Cardiac muscle cell (in vitro differentiated cells and primary cell): ENCODE measurements at regions not wholly inside any gene's neighbourhood (a gene's known extent, or its start where the extent isn't known, plus 50 kb on each side); places are given as distances from the start of the nearest gene placed in this dataset.

Source experiments
- DNase-seq, 2 donors: peaks; one replicate each; pipeline versions ENCODE4 v3.0.0 to v3.0.0-alpha.2; 2010 to 2017; ENCODE audit warnings: low read depth in 1 of 2, low spot score in 1 of 2
- H3K27ac ChIP-seq: fragments of 200-600 bp; sonication (generic); 2 replicates; pipeline ENCODE4 v1.5.1; 2016
- H3K27me3 ChIP-seq: fragments of 200-600 bp; sonication (generic); 2 replicates; pipeline ENCODE4 v1.6.0; 2016; ENCODE audit warnings: control low read depth
- H3K36me3 ChIP-seq: fragments of 200-600 bp; sonication (generic); 2 replicates; pipeline ENCODE4 v1.5.1; 2016; ENCODE audit warnings: control low read depth
- H3K4me1 ChIP-seq: fragments of 200-600 bp; sonication (generic); 2 replicates; pipeline ENCODE4 v1.8.1; 2017; ENCODE audit warnings: low read depth, mild to moderate bottlenecking, mixed run types
- H3K4me3 ChIP-seq: fragments of 200-600 bp; sonication (generic); 2 replicates; pipeline ENCODE4 v1.5.1; 2016; ENCODE audit warnings: mild to moderate bottlenecking
- H3K9me3 ChIP-seq: fragments of 200-600 bp; sonication (generic); 2 replicates; pipeline ENCODE4 v1.5.1; 2017; ENCODE audit warnings: low read depth, mild to moderate bottlenecking, control low read depth
- CTCF ChIP-seq: IDR thresholded peaks from 2 replicates; pipeline ENCODE4 v1.5.1; 2012; ENCODE audit warnings: low read depth, mild to moderate bottlenecking, low read length

GRCh38 chr18:2123077-2123476 lies 448.2 kb downstream of the METTL4 start:
- Histone ChIP-seq H3K4me3 (no peak overlapping the region), H3K9me3 (no peaks in the 10 kb centered on the region), H3K4me1 (no peaks in the 10 kb centered on the region), H3K36me3 (no peaks in the 10 kb centered on the region), H3K27me3 (no peaks in the 10 kb centered on the region), H3K27ac (no peak overlapping the region)
- no peak for TF ChIP-seq CTCF
- DNase-seq = no peak

GRCh38 chr18:2134364-2134763 lies 436.9 kb downstream of the METTL4 start:
- H3K27me3 ChIP-seq = no peaks in the 10 kb centered on the region
- H3K27ac ChIP-seq = no peak overlapping the region
- no peaks in the 10 kb centered on the region for H3K4me1 ChIP-seq
- H3K4me3 ChIP-seq = no peak overlapping the region
- DNase-seq = peak in 1 of 2 donors; percentile 13
- no peaks in the 10 kb centered on the region for H3K36me3 ChIP-seq
- H3K9me3 ChIP-seq = no peaks in the 10 kb centered on the region
- TF ChIP-seq CTCF = no peak

GRCh38 chr18:2135309-2135708 lies 436.0 kb downstream of the METTL4 start:
- no peak for DNase-seq
- Histone ChIP-seq H3K27me3 (no peaks in the 10 kb centered on the region), H3K9me3 (no peaks in the 10 kb centered on the region), H3K36me3 (no peaks in the 10 kb centered on the region), H3K4me3 (no peak overlapping the region), H3K27ac (no peak overlapping the region), H3K4me1 (no peaks in the 10 kb centered on the region)
- TF ChIP-seq CTCF = no peak

- H3K27ac ChIP-seq = no peak overlapping the region
- H3K9me3 ChIP-seq = no peaks in the 10 kb centered on the region
- H3K4me1 ChIP-seq = no peaks in the 10 kb centered on the region
- DNase-seq = no peak
- no peaks in the 10 kb centered on the region for H3K27me3 ChIP-seq
- no peak for TF ChIP-seq CTCF
- no peak overlapping the region for H3K4me3 ChIP-seq
- H3K36me3 ChIP-seq = no peaks in the 10 kb centered on the region
Measured at GRCh38 chr18:2138552-2138951, 432.8 kb downstream of the METTL4 start.

GRCh38 chr18:2139691-2140090 lies 431.6 kb downstream of the METTL4 start:
- Histone ChIP-seq H3K9me3 (no peaks in the 10 kb centered on the region), H3K36me3 (no peaks in the 10 kb centered on the region), H3K4me3 (no peak overlapping the region), H3K27me3 (no peaks in the 10 kb centered on the region), H3K4me1 (no peaks in the 10 kb centered on the region), H3K27ac (no peak overlapping the region)
- no peak for TF ChIP-seq CTCF
- peak in 1 of 2 donors; percentile 68 for DNase-seq

- TF ChIP-seq CTCF = no peak
- H3K27ac ChIP-seq = no peak overlapping the region
- no peaks in the 10 kb centered on the region for H3K4me1 ChIP-seq
- H3K27me3 ChIP-seq = no peaks in the 10 kb centered on the region
- H3K9me3 ChIP-seq = no peaks in the 10 kb centered on the region
- no peaks in the 10 kb centered on the region for H3K36me3 ChIP-seq
- DNase-seq = peak in 1 of 2 donors; percentile 64
- no peak overlapping the region for H3K4me3 ChIP-seq
Measured at GRCh38 chr18:2143636-2144035, 427.7 kb downstream of the METTL4 start.
